IMR-90 (cell line): ENCODE measurements at regions not wholly inside any gene's neighbourhood (a gene's known extent, or its start where the extent isn't known, plus 50 kb on each side); places are given as distances from the start of the nearest gene placed in this dataset.

ENCODE experiments used
- ATAC-seq: fragments of 200-7000 bp; cut with Tn5 transposase; 2 replicates; pipeline ENCODE4 v1.9.1; 2020; ENCODE audit warnings: low read depth, mild to moderate bottlenecking, moderate library complexity
- BruUV-seq: library from RNA; stranded (reverse); fragments of 400-500 nt; replicated peaks from 2 replicates; lab custom pipeline; 2021; lab: Mats Ljungman, UMichigan
- CTCF ChIA-PET: fragments of 300-600 bp; formaldehyde crosslinking; extraction: SDS; loops from one replicate; lab custom pipeline; 2021; ENCODE audit warnings: antibody characterized with exemption; lab: Yijun Ruan, JAX
- POLR2A ChIA-PET: fragments of 300-600 bp; sonication (Branson Sonifier 250); formaldehyde crosslinking; loops from one replicate; lab custom pipeline; 2022; ENCODE audit warnings: antibody characterized with exemption; ENCODE audit not compliant: unreplicated experiment; lab: Charles Lee
- DNase-seq: peaks from one replicate; pipeline ENCODE4 v3.0.0; 2013
- H2AFZ ChIP-seq: replicated peaks from 2 replicates; pipeline ENCODE3; 2013; ENCODE audit warnings: low read length, mild to moderate bottlenecking; ENCODE audit not compliant: poor library complexity
- H2AK5ac ChIP-seq: 2 replicates; pipeline ENCODE4 v1.6.1; 2013; ENCODE audit warnings: low read depth, low read length, inconsistent platforms
- H2AK9ac ChIP-seq: replicated peaks from 2 replicates; pipeline ENCODE3; 2013; ENCODE audit warnings: mild to moderate bottlenecking, low read depth, low read length, moderate library complexity; ENCODE audit not compliant: poor library complexity
- H2BK120ac ChIP-seq: 2 replicates; pipeline ENCODE4 v1.6.1; 2013; ENCODE audit warnings: low read depth, low read length, inconsistent platforms
- H2BK15ac ChIP-seq: 3 replicates; pipeline ENCODE4 v1.6.1; 2013; ENCODE audit warnings: low read depth, low read length, inconsistent platforms
- H2BK20ac ChIP-seq: 2 replicates; pipeline ENCODE4 v1.6.1; 2013; ENCODE audit warnings: low read depth, mild to moderate bottlenecking, inconsistent platforms, low read length, moderate library complexity
- H2BK5ac ChIP-seq: 2 replicates; pipeline ENCODE4 v1.6.1; 2013; ENCODE audit warnings: mild to moderate bottlenecking, low read depth, low read length, inconsistent platforms; ENCODE audit not compliant: poor library complexity, severe bottlenecking
- H3K14ac ChIP-seq: replicated peaks from 2 replicates; pipeline ENCODE4 v1.6.1; 2013; ENCODE audit warnings: low read depth, low read length, inconsistent platforms
- H3K18ac ChIP-seq: 2 replicates; pipeline ENCODE4 v1.6.1; 2013; ENCODE audit warnings: low read depth, low read length, control low read depth
- H3K23ac ChIP-seq: 2 replicates; pipeline ENCODE4 v1.6.1; 2013; ENCODE audit warnings: low read depth, low read length, inconsistent platforms
- H3K27ac ChIP-seq: 2 replicates; pipeline ENCODE4 v1.5.1; 2013; ENCODE audit warnings: mild to moderate bottlenecking, control low read depth, low read length; ENCODE audit not compliant: insufficient read depth
- H3K27me3 ChIP-seq: 2 replicates; pipeline ENCODE4 v1.6.1; 2013; ENCODE audit warnings: low read length; ENCODE audit not compliant: control insufficient read depth, insufficient read depth
- H3K36me3 ChIP-seq: 2 replicates; pipeline ENCODE4 v1.6.1; 2013; ENCODE audit warnings: low read length, mixed read lengths; ENCODE audit not compliant: control insufficient read depth, insufficient read depth
- H3K4ac ChIP-seq: 2 replicates; pipeline ENCODE4 v1.6.1; 2013; ENCODE audit warnings: low read depth, low read length, inconsistent platforms
- H3K4me1 ChIP-seq: 2 replicates; pipeline ENCODE4 v1.6.1; 2013; ENCODE audit warnings: low read length, mixed read lengths; ENCODE audit not compliant: control insufficient read depth, insufficient read depth
- H3K4me2 ChIP-seq: 2 replicates; pipeline ENCODE4 v1.6.1; 2013; ENCODE audit warnings: low read depth, mild to moderate bottlenecking, control low read depth, low read length, moderate library complexity
- H3K4me3 ChIP-seq: 2 replicates; pipeline ENCODE4 v1.5.1; 2013; ENCODE audit warnings: low read depth, mild to moderate bottlenecking, control low read depth, low read length, moderate library complexity; ENCODE audit not compliant: insufficient read depth
- H3K56ac ChIP-seq: 2 replicates; pipeline ENCODE4 v1.6.1; 2013; ENCODE audit warnings: low read length, inconsistent platforms; ENCODE audit not compliant: insufficient read depth; ENCODE audit errors: extremely low read depth
- H3K79me1 ChIP-seq, 2 experiments: 2 replicates each; pipeline ENCODE4 v1.6.1; 2013; ENCODE audit warnings: low read length in 2 of 2, inconsistent platforms in 1 of 2, low read depth in 1 of 2
- H3K9ac ChIP-seq: 2 replicates; pipeline ENCODE4 v1.6.1; 2013; ENCODE audit warnings: low read depth, low read length, control low read depth
- H3K9me1 ChIP-seq: 2 replicates; pipeline ENCODE4 v1.6.1; 2013; ENCODE audit warnings: low read length, inconsistent platforms; ENCODE audit not compliant: insufficient read depth
- H3K9me3 ChIP-seq: 2 replicates; pipeline ENCODE4 v1.6.1; 2013; ENCODE audit warnings: low read length; ENCODE audit not compliant: control insufficient read depth, insufficient read depth
- H4K20me1 ChIP-seq: 2 replicates; pipeline ENCODE4 v1.6.1; 2013; ENCODE audit warnings: low read length, inconsistent platforms; ENCODE audit not compliant: insufficient read depth
- H4K5ac ChIP-seq: 2 replicates; pipeline ENCODE4 v1.6.1; 2013; ENCODE audit warnings: mild to moderate bottlenecking, low read depth, low read length, control low read depth
- H4K8ac ChIP-seq, 2 experiments: 2 replicates each; pipeline ENCODE4 v1.6.1; 2013; ENCODE audit warnings: low read depth in 2 of 2, low read length in 2 of 2, control low read depth in 1 of 2, inconsistent platforms in 1 of 2
- H4K91ac ChIP-seq: 2 replicates; pipeline ENCODE4 v1.6.1; 2013; ENCODE audit warnings: low read depth, low read length, inconsistent platforms; ENCODE audit not compliant: insufficient read depth
- BHLHE40 ChIP-seq: fragments of 150-350 bp; IDR thresholded peaks from 2 replicates; pipeline ENCODE4 v1.6.1; 2016; ENCODE audit warnings: mild to moderate bottlenecking, low read depth, low read length
- CHD1 ChIP-seq: IDR thresholded peaks from 2 replicates; pipeline ENCODE4 v1.6.1; 2012; ENCODE audit warnings: low read depth, low read length, improper control_type of control experiment
- CTCF ChIP-seq: conservative IDR thresholded peaks from 2 replicates; pipeline ENCODE4 v1.5.1; 2012; ENCODE audit warnings: mild to moderate bottlenecking, low read depth, low read length, improper control_type of control experiment
- FOS ChIP-seq: fragments of 150-350 bp; IDR thresholded peaks from 2 replicates; pipeline ENCODE4 v1.6.1; 2016; ENCODE audit warnings: low read depth, low read length
- MAFK ChIP-seq: IDR thresholded peaks from 2 replicates; pipeline ENCODE4 v1.6.1; 2012; ENCODE audit warnings: low read depth, low read length, improper control_type of control experiment
- MAZ ChIP-seq: IDR thresholded peaks from 2 replicates; pipeline ENCODE4 v1.6.1; 2012; ENCODE audit warnings: low read depth, mild to moderate bottlenecking, low read length, improper control_type of control experiment, moderate library complexity, borderline replicate concordance
- MXI1 ChIP-seq: IDR thresholded peaks from 2 replicates; pipeline ENCODE4 v1.6.1; 2012; ENCODE audit warnings: low read depth, mild to moderate bottlenecking, low read length, moderate library complexity, borderline replicate concordance
- POLR2A ChIP-seq: IDR thresholded peaks from 2 replicates; pipeline ENCODE4 v1.6.1; 2012; ENCODE audit warnings: mild to moderate bottlenecking, low read depth, low read length
- RCOR1 ChIP-seq: IDR thresholded peaks from 2 replicates; pipeline ENCODE4 v1.6.1; 2012; ENCODE audit warnings: mild to moderate bottlenecking, low read length, improper control_type of control experiment; ENCODE audit not compliant: insufficient replicate concordance
- RFX5 ChIP-seq: IDR thresholded peaks from 2 replicates; pipeline ENCODE4 v1.8.0; 2012; ENCODE audit warnings: low read depth, mild to moderate bottlenecking, low read length, moderate library complexity
- SMC3 ChIP-seq: fragments of 150-350 bp; IDR thresholded peaks from 2 replicates; pipeline ENCODE4 v1.6.1; 2016; ENCODE audit warnings: low read depth, mild to moderate bottlenecking, antibody characterized with exemption, low read length, moderate library complexity
- WGBS, 2 experiments: methylation state at CpG; one replicate each; pipeline versions ENCODE4 v1.1.5 to v1.1.7; 2013; ENCODE audit warnings: missing lambda C conversion rate in 2 of 2; ENCODE audit not compliant: insufficient read length in 1 of 2; ENCODE audit errors: extremely low coverage in 2 of 2; 5-methylcytosine and 5-hydroxymethylcytosine counted together
- dilution Hi-C: fragments of 300-500 bp; cut with HindIII; formaldehyde crosslinking; loops from one replicate; pipeline ENCODE4 v1.14.3; 2018; ENCODE audit warnings: low sequenced_read_pairs; ENCODE audit not compliant: unreplicated experiment
- in situ Hi-C: fragments of 300-500 bp; cut with MboI; formaldehyde crosslinking; loops from 3 replicates; pipeline ENCODE4 v1.14.3; 2019; ENCODE audit warnings: low sequenced_read_pairs, inconsistent platforms, mixed read lengths
- intact Hi-C: fragments of 100-400 bp; cut with micrococcal nuclease; formaldehyde crosslinking; loops from 2 replicates; pipeline ENCODE4 v1.10.0; 2022
- TF ChIP-seq, protein P1 (sequence below): fragments of 150-350 bp; IDR thresholded peaks from 2 replicates; pipeline ENCODE4 v1.6.1; 2017; ENCODE audit warnings: mild to moderate bottlenecking, antibody characterized with exemption, low read length, low read depth
- TF ChIP-seq, protein P2 (sequence below): fragments of 150-350 bp; IDR thresholded peaks from 2 replicates; pipeline ENCODE4 v1.6.1; 2016; ENCODE audit warnings: low read depth, mild to moderate bottlenecking, low read length, moderate library complexity, borderline replicate concordance

DNA sequence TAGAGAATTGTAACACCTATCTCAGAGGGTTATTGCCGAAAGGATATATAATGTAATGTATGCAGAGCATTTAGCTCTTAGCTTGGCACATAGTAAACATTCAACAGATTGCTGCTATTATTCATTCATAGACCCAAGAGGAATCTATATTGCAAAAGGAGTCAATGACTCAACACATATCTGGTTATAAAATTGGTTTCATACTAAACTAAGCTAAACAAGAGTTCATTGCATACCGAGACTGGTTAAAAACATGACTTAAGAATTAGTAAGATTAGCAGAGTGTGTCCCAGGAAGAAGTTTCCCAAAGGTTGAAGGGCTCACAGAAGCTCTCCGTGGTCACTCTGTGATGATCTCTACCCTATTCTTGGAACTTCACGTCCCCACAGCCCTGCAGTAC, 339.6 kb upstream of the CCNH start:
- no peak overlapping the region for H3K9ac ChIP-seq
- H2BK5ac ChIP-seq: no peak overlapping the region
- H2BK15ac ChIP-seq: no peak overlapping the region
- H4K20me1 ChIP-seq: no peaks in the 10 kb centered on the region
- no peaks in the 10 kb centered on the region for H3K79me1 ChIP-seq
- DNase-seq: no peak
- intact Hi-C loops (no loop called here), dilution Hi-C loops (no loop called here), in situ Hi-C loops (no loop called here)
- TF ChIP-seq RFX5 (no peak), CTCF (no peak), CHD1 (no peak), MAFK (no peak), MAZ (no peak), FOS (no peak), SMC3 (no peak), POLR2A (no peak), BHLHE40 (no peak), MXI1 (no peak), RCOR1 (no peak)
- TF ChIP-seq, protein P1, sequence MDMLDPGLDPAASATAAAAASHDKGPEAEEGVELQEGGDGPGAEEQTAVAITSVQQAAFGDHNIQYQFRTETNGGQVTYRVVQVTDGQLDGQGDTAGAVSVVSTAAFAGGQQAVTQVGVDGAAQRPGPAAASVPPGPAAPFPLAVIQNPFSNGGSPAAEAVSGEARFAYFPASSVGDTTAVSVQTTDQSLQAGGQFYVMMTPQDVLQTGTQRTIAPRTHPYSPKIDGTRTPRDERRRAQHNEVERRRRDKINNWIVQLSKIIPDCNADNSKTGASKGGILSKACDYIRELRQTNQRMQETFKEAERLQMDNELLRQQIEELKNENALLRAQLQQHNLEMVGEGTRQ: no peak
- TF ChIP-seq, protein P2, sequence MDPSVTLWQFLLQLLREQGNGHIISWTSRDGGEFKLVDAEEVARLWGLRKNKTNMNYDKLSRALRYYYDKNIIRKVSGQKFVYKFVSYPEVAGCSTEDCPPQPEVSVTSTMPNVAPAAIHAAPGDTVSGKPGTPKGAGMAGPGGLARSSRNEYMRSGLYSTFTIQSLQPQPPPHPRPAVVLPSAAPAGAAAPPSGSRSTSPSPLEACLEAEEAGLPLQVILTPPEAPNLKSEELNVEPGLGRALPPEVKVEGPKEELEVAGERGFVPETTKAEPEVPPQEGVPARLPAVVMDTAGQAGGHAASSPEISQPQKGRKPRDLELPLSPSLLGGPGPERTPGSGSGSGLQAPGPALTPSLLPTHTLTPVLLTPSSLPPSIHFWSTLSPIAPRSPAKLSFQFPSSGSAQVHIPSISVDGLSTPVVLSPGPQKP: no peak
- no peaks in the 10 kb centered on the region for H3K9me1 ChIP-seq
- H3K4ac ChIP-seq: no peak overlapping the region
- H3K27ac ChIP-seq: no peak overlapping the region
- no peak overlapping the region for H3K56ac ChIP-seq
- no peak overlapping the region for H3K14ac ChIP-seq
- H3K27me3 ChIP-seq: no peaks in the 10 kb centered on the region
- no peak overlapping the region for H2BK20ac ChIP-seq
- no peak overlapping the region for H2AK9ac ChIP-seq
- H4K91ac ChIP-seq: no peak overlapping the region
- no peaks in the 10 kb centered on the region for H3K36me3 ChIP-seq
- no peaks in the 10 kb centered on the region for H3K4me1 ChIP-seq
- H4K8ac ChIP-seq: no peak overlapping the region
- no peak overlapping the region for H3K4me2 ChIP-seq
- no TSS peak for BruUV-seq
- no peak overlapping the region for H3K4me3 ChIP-seq
- H2AK5ac ChIP-seq: no peak overlapping the region
- POLR2A ChIA-PET: no interaction called here
- CTCF ChIA-PET: interaction anchor here (1.4 kb wide), 1 partner anchor 939 kb away, joined by 3 read pairs; no protein-coding TSS in a partner anchor
- WGBS, 2 experiments: no CpG with 5 or more reads among the region's 4 CpGs
- no peak overlapping the region for H3K18ac ChIP-seq
- no peak overlapping the region for H2BK120ac ChIP-seq
- H3K23ac ChIP-seq: no peak overlapping the region
- no peak for ATAC-seq
- H3K9me3 ChIP-seq: no peaks in the 10 kb centered on the region
- H2AFZ ChIP-seq: no peak overlapping the region
- H4K5ac ChIP-seq: no peak overlapping the region
